Cardiac fibroblast (primary cell): ENCODE measurements at regions not wholly inside any gene's neighbourhood (a gene's known extent, or its start where the extent isn't known, plus 50 kb on each side); places are given as distances from the start of the nearest gene placed in this dataset.

Experiments used
- DNase-seq, 2 donors: peaks; one replicate each; pipeline versions ENCODE4 v3.0.0 to v3.0.0-alpha.2; 2010; ENCODE audit warnings: low read depth in 2 of 2
- H3K4me3 ChIP-seq, 2 donors: replicated peaks in 1 of 2; 1 replicate in 1 of 2; 2 replicates in 1 of 2; pipeline ENCODE4 v1.5.1; 2011; ENCODE audit warnings: low read depth in 2 of 2, low read length in 2 of 2, mild to moderate bottlenecking in 2 of 2, moderate library complexity in 1 of 2
- TF ChIP-seq, protein P1 (sequence below): IDR thresholded peaks from one replicate; pipeline ENCODE4 v1.5.1; 2011; ENCODE audit warnings: low read depth, mild to moderate bottlenecking, low read length, inconsistent platforms

DNA sequence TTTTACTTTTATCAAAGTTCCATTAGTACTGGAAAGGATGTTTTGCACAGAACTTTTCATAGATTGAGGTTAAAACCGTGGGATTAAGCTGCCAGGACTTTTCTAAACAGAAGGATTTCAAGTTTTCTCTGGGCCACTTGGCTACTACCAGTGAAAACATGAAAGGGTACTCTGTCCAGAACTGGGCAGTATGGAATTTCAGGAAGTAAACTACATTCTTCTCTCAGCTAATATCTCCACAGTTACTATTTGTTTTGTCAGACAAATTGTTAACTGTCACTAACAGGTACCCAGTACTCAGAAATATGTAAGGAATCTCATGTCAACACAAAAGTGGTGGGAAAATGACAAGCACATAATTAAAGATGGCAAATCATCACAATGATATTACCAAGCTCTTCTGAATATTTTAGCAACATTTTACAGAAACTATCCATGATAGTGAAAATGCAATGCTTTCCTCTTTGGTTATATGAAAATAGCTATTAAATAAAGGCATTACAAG is 454.4 kb downstream of the C4orf33 start:
- H3K4me3 ChIP-seq: no peak overlapping the region
- TF ChIP-seq, protein P1, sequence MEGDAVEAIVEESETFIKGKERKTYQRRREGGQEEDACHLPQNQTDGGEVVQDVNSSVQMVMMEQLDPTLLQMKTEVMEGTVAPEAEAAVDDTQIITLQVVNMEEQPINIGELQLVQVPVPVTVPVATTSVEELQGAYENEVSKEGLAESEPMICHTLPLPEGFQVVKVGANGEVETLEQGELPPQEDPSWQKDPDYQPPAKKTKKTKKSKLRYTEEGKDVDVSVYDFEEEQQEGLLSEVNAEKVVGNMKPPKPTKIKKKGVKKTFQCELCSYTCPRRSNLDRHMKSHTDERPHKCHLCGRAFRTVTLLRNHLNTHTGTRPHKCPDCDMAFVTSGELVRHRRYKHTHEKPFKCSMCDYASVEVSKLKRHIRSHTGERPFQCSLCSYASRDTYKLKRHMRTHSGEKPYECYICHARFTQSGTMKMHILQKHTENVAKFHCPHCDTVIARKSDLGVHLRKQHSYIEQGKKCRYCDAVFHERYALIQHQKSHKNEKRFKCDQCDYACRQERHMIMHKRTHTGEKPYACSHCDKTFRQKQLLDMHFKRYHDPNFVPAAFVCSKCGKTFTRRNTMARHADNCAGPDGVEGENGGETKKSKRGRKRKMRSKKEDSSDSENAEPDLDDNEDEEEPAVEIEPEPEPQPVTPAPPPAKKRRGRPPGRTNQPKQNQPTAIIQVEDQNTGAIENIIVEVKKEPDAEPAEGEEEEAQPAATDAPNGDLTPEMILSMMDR: no peak
- DNase-seq: peak in 1 of 2 donors; percentile 26

GRCh38 chr4:129561280-129561679 is 465.3 kb downstream of the C4orf33 start:
- H3K4me3 ChIP-seq: no peak overlapping the region
- TF ChIP-seq, protein P1: no peak

GRCh38 chr4:129561886-129562671 is 466.1 kb downstream of the C4orf33 start:
- TF ChIP-seq, protein P1: no peak
- DNase-seq: peak; percentile 3 to 51
- no peak overlapping the region for H3K4me3 ChIP-seq

More at GRCh38 chr4:129561280-129561679, 465.3 kb downstream of the C4orf33 start:
- DNase-seq: no peak

DNA sequence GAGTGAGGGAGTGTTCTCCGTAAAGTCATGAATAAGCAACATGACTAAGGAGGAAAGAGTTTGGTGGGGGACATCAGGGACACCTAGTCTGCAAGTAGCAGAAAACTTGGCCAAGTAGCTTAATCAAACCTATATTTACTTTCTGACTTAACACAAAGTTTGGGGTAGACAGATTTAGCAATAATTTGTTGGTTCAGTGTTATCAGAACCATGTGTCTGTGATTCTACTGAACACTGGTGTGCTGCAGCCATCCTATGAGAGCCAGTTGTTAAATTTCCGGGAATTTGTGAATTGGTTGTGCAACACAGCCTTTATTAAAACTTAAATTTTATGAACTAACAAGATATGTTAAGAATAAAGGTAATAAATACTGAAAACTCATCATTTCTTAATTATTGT is 469.3 kb downstream of the C4orf33 start:
- H3K4me3 ChIP-seq: no peak overlapping the region
- TF ChIP-seq, protein P1: no peak
- no peak for DNase-seq

DNA sequence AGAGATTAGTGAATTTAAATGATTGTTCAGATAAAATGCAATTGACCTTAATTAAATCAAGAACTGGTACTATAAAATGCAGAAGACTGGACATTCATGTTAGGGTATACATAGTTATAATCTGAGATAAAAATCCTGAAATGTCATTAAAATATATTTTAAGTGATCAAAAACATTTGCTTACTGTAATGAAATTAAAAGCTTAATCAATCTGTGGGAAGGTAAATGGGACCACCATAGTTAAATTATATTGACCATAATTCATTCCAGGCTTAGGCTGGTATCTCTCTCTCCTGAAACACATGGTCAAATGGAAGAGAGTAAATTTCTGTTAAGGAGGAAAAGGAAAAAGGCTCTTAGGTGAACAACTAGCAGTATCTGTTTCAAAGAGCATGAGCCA is 474.4 kb downstream of the C4orf33 start:
- no peak overlapping the region for H3K4me3 ChIP-seq
- no peak for DNase-seq
- TF ChIP-seq, protein P1: no peak

GRCh38 chr4:129578336-129578735 is 482.4 kb downstream of the C4orf33 start:
- no peak for DNase-seq
- TF ChIP-seq, protein P1: no peak
- H3K4me3 ChIP-seq: no peak overlapping the region

DNA sequence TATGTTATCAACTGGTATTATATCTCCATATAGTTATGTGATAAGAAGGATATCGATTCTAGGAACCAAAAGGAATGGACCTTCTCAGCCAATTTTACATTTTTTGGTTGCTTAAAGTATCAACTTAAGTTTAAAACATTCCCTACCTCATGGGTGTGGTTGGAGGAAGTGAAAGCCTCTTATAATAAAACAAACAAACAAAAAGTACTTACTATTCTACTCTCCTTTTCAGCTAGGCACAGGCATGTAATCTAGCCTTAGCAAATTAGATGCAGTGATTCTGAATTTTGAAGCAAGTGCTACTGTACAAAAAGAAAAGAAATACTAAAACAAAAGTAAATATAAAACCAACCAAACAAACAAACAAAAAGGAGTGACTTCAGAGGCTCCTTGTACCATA is 485.4 kb downstream of the C4orf33 start:
- no peak overlapping the region for H3K4me3 ChIP-seq
- TF ChIP-seq, protein P1: no peak
- DNase-seq: no peak
